BJ (cell line): ENCODE measurements at regions not wholly inside any gene's neighbourhood (a gene's known extent, or its start where the extent isn't known, plus 50 kb on each side); places are given as distances from the start of the nearest gene placed in this dataset.

Source experiments
- CTCF ChIA-PET: fragments of 350-600 bp; formaldehyde crosslinking; extraction: SDS; loops from one replicate; lab custom pipeline; 2021; ENCODE audit warnings: antibody characterized with exemption, inconsistent platforms; lab: Yijun Ruan, JAX
- POLR2A ChIA-PET: fragments of 300-600 bp; sonication (Branson Sonifier 250); formaldehyde crosslinking; extraction: SDS; loops from one replicate; lab custom pipeline; 2021; ENCODE audit warnings: antibody characterized with exemption; lab: Charles Lee
- DNase-seq: peaks from one replicate; pipeline ENCODE4 v3.0.0-alpha.2; 2011; ENCODE audit warnings: low read depth
- H3K27me3 ChIP-seq: 2 replicates; pipeline ENCODE4 v1.6.0; 2011; ENCODE audit warnings: low read length; ENCODE audit not compliant: control insufficient read depth, insufficient read depth
- H3K36me3 ChIP-seq: 2 replicates; pipeline ENCODE4 v1.5.1; 2011; ENCODE audit warnings: low read length; ENCODE audit not compliant: control insufficient read depth, insufficient read depth
- H3K4me3 ChIP-seq: 2 replicates; pipeline ENCODE4 v1.5.1; 2011; ENCODE audit warnings: low read depth, mild to moderate bottlenecking, control low read depth, low read length
- CTCF ChIP-seq: IDR thresholded peaks from 2 replicates; pipeline ENCODE4 v1.5.1; 2011; ENCODE audit warnings: low read depth, mild to moderate bottlenecking, control low read depth, inconsistent platforms, low read length, moderate library complexity; ENCODE audit not compliant: insufficient read depth

DNA sequence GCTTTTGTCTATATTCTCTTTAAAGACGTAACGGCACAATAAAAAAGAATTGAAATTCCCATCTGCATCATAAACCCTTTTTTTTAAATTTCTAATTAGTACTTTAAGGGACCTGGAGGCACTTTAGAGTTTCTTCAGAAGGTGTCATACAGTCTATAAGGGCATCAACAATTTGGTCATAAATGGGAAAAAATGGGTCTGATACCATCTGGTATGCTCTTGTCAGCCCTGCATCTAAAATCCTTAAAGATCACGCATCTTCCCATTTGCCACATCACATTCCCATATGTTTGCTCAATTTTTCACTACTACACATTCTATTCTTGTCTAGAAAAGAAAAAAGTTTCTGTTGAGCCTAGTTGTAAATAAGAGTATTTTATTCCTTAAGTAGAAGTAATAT, 53.8 kb downstream of the COX7C start:
- ChIA-PET CTCF (no interaction called here), POLR2A (no interaction called here)
- no peak for DNase-seq
- Histone ChIP-seq H3K4me3 (no peak overlapping the region), H3K36me3 (no peaks in the 10 kb centered on the region), H3K27me3 (no peaks in the 10 kb centered on the region)
- TF ChIP-seq CTCF = no peak

GRCh38 chr5:86674069-86674468, 56.3 kb downstream of the COX7C start:
- H3K27me3 ChIP-seq = no peaks in the 10 kb centered on the region
- TF ChIP-seq CTCF = no peak
- no peak for DNase-seq
- H3K36me3 ChIP-seq = no peaks in the 10 kb centered on the region
- CTCF ChIA-PET = no interaction called here
- H3K4me3 ChIP-seq = no peak overlapping the region
- POLR2A ChIA-PET = no interaction called here

GRCh38 chr5:86675311-86675710, 57.6 kb downstream of the COX7C start:
- Histone ChIP-seq H3K36me3 (no peaks in the 10 kb centered on the region), H3K27me3 (no peaks in the 10 kb centered on the region), H3K4me3 (no peak overlapping the region)
- TF ChIP-seq CTCF = no peak
- CTCF ChIA-PET = no interaction called here
- DNase-seq = no peak
- POLR2A ChIA-PET = no interaction called here

DNA sequence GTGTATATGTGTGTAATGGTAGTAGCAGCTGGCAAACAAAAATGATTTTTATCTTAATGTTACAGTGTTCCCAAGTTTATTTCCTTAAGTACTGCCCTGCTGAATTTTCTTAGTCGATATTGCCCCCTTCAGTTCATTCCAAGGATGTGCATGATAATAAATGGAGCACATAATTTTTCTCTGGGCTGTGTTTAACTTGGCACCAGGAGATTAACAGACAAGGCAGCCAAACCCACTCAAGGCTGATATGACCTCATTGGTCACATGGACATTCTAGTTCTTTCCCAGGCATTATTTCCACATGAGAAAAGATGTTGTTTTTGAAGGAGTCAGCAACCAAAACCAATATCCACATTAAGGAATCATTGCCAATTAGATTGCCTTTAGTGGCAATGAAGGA, 61.8 kb downstream of the COX7C start:
- DNase-seq = peak; percentile 19
- TF ChIP-seq CTCF = peak; percentile 52
- Histone ChIP-seq H3K36me3 (no peaks in the 10 kb centered on the region), H3K4me3 (no peak overlapping the region), H3K27me3 (no peaks in the 10 kb centered on the region)
- POLR2A ChIA-PET = no interaction called here
- CTCF ChIA-PET = interaction anchor here (0.8 to 1.5 kb wide), 4 partner anchors 9 to 23 kb away, joined by 3 to 5 read pairs (median 4); no protein-coding TSS in a partner anchor

GRCh38 chr5:86679949-86680348, 62.2 kb downstream of the COX7C start:
- CTCF ChIA-PET = interaction anchor here (1.5 kb wide), 1 partner anchor 22 kb away, joined by 5 read pairs; no protein-coding TSS in a partner anchor
- no peak overlapping the region for H3K4me3 ChIP-seq
- no peak for DNase-seq
- no peaks in the 10 kb centered on the region for H3K36me3 ChIP-seq
- H3K27me3 ChIP-seq = no peaks in the 10 kb centered on the region
- TF ChIP-seq CTCF = no peak
- POLR2A ChIA-PET = no interaction called here
